Breast epithelium (tissue), 4 donors: ENCODE measurements at regions not wholly inside any gene's neighbourhood (a gene's known extent, or its start where the extent isn't known, plus 50 kb on each side); places are given as distances from the start of the nearest gene placed in this dataset.

Source experiments
- DNase-seq, 2 donors: peaks; one replicate each; pipeline ENCODE4 v3.0.0-alpha.2; 2019; ENCODE audit warnings: low spot score in 2 of 2
- H3K27ac ChIP-seq, 2 donors: fragments of 200-600 bp; sonication (generic) in 1 of 2; one replicate each; pipeline ENCODE4 v1.5.1; 2016 to 2019; ENCODE audit warnings: mild to moderate bottlenecking in 1 of 2
- H3K27me3 ChIP-seq, 2 donors: fragments of 200-600 bp; sonication (generic) in 1 of 2; one replicate each; pipeline versions ENCODE4 v1.5.1 to v1.6.0; 2017 to 2019; ENCODE audit warnings: control low read depth in 1 of 2, mild to moderate bottlenecking in 1 of 2
- H3K36me3 ChIP-seq: fragments of 200-600 bp; one replicate; pipeline ENCODE4 v1.5.1; 2019
- H3K4me1 ChIP-seq, 2 donors: fragments of 200-600 bp; sonication (generic); one replicate each; pipeline ENCODE4 v1.5.1; 2016 to 2019; ENCODE audit warnings: control low read depth in 1 of 2
- H3K4me3 ChIP-seq, 3 donors: fragments of 200-600 bp; sonication (generic); 1 replicate in 2 of 3; 2 replicates in 1 of 3; pipeline ENCODE4 v1.5.1; 2016 to 2019; ENCODE audit warnings: mild to moderate bottlenecking in 3 of 3, moderate library complexity in 2 of 3
- H3K9me3 ChIP-seq, 2 donors: fragments of 200-600 bp; sonication (generic) in 1 of 2; one replicate each; pipeline ENCODE4 v1.5.1; 2016 to 2019; ENCODE audit warnings: control low read depth in 1 of 2
- POLR2A ChIP-seq: fragments of 450-650 bp; IDR thresholded peaks from one replicate; pipeline ENCODE4 v1.6.1; 2016; ENCODE audit warnings: antibody characterized with exemption, mild to moderate bottlenecking, moderate library complexity
- POLR2AphosphoS5 ChIP-seq, 3 donors: sonication (generic); formaldehyde crosslinking; IDR thresholded peaks; one replicate each; pipeline ENCODE4 v1.6.1; 2017; ENCODE audit warnings: antibody characterized with exemption in 3 of 3
- intact Hi-C: fragments of 100-400 bp; cut with DNase I; formaldehyde crosslinking; loops from one replicate; pipeline ENCODE4 v1.15.1; 2023; ENCODE audit warnings: low total_unique reads
- TF ChIP-seq, protein P1 (sequence below), 3 donors: fragments of 450-650 bp; IDR thresholded peaks; one replicate each; pipeline ENCODE4 v1.5.1; 2016 to 2017; ENCODE audit warnings: antibody characterized with exemption in 3 of 3, mild to moderate bottlenecking in 3 of 3, moderate library complexity in 3 of 3

DNA sequence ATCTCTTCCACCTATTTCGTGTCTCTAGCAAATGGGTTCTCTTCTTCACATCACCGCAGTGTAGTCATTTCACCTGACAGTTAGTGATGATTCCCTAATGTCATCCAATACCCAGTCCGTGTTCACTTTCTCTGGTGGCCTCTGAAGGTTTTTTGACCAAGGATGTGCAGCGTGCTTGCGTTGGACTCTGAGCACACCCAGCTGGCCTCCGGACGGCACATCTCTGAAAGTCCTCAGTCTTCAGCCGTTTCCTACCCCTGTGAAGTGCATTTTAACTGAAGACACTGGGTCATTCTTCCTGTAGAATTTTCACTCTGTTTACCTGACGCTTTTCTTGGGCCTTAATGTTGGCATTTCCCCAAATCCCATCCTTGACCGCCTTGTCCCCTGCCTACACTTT lies 98.7 kb downstream of the ERMARD start:
- intact Hi-C loops, result no loop called here
- Histone ChIP-seq H3K4me1 (no peaks in the 10 kb centered on the region), H3K9me3 (no peaks in the 10 kb centered on the region), H3K4me3 (no peak overlapping the region), H3K27me3 (peaks cover 0 to 13% of the 10 kb centered on the region in 2 donors), H3K36me3 (no peaks in the 10 kb centered on the region), H3K27ac (no peak overlapping the region)
- TF ChIP-seq POLR2AphosphoS5 (IDR thresholded peaks at IDR 0.05) (no peak), POLR2A (no peak)
- TF ChIP-seq, protein P1, sequence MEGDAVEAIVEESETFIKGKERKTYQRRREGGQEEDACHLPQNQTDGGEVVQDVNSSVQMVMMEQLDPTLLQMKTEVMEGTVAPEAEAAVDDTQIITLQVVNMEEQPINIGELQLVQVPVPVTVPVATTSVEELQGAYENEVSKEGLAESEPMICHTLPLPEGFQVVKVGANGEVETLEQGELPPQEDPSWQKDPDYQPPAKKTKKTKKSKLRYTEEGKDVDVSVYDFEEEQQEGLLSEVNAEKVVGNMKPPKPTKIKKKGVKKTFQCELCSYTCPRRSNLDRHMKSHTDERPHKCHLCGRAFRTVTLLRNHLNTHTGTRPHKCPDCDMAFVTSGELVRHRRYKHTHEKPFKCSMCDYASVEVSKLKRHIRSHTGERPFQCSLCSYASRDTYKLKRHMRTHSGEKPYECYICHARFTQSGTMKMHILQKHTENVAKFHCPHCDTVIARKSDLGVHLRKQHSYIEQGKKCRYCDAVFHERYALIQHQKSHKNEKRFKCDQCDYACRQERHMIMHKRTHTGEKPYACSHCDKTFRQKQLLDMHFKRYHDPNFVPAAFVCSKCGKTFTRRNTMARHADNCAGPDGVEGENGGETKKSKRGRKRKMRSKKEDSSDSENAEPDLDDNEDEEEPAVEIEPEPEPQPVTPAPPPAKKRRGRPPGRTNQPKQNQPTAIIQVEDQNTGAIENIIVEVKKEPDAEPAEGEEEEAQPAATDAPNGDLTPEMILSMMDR (IDR thresholded peaks at IDR 0.05), result no peak
- DNase-seq, result no peak

DNA sequence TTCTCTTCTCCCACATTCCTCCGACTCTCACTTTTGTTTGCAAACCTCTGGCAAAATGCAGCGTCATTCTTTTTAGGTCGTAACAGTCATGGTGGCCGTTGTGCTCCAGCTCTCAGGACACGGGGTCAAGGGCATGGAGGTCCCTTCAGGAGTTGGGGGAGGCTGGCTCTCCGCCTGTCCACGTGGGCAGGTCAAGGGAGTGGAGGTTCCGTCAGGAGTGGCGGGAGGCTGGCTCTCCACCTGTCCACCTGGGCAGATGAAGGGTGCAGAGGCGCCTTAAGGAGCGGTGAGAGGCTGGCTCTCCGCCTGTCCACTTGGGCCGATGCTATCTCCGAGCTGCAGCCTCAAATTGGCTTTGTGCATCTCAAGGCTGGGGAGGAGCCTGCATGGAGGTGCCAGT lies 98.0 kb downstream of the ERMARD start:
- DNase-seq, result no peak
- Histone ChIP-seq H3K27ac (no peak overlapping the region), H3K9me3 (no peaks in the 10 kb centered on the region), H3K4me1 (no peaks in the 10 kb centered on the region), H3K36me3 (no peaks in the 10 kb centered on the region), H3K27me3 (peaks cover 0 to 16% of the 10 kb centered on the region in 2 donors), H3K4me3 (no peak overlapping the region)
- TF ChIP-seq POLR2A (no peak), POLR2AphosphoS5 (IDR thresholded peaks at IDR 0.05) (no peak)
- TF ChIP-seq, protein P1 (IDR thresholded peaks at IDR 0.05), result no peak
- intact Hi-C loops, result no loop called here

DNA sequence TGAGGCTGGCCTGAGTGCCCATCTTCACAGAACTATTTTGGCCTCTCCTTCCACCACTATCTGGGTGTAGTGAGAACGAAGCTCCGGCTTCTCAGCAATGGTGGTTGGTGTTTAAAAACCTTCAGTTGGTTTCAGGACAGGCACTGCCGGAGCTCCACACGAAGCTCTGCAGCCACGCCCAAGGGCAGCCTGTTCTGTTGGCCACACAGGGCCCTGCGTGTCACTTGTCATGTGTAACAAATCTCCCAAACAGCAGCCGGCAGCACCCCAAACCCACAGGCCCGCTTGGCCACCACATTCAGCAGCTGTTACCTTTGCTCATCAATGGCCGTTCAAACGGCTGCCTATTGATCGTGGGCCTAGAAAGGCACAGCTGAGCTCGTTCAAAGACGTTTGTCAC lies 97.5 kb downstream of the ERMARD start:
- no peaks in the 10 kb centered on the region for H3K36me3 ChIP-seq
- DNase-seq, result peak in 1 of 2 donors; percentile 37
- TF ChIP-seq POLR2A (no peak), POLR2AphosphoS5 (IDR thresholded peaks at IDR 0.05) (no peak)
- TF ChIP-seq, protein P1 (IDR thresholded peaks at IDR 0.05), result no peak
- H3K27ac ChIP-seq, result no peak overlapping the region
- H3K9me3 ChIP-seq, result no peaks in the 10 kb centered on the region
- intact Hi-C loops, result no loop called here
- H3K4me1 ChIP-seq, result no peaks in the 10 kb centered on the region
- H3K4me3 ChIP-seq, result no peak overlapping the region
- peaks cover 0 to 16% of the 10 kb centered on the region in 2 donors for H3K27me3 ChIP-seq

DNA sequence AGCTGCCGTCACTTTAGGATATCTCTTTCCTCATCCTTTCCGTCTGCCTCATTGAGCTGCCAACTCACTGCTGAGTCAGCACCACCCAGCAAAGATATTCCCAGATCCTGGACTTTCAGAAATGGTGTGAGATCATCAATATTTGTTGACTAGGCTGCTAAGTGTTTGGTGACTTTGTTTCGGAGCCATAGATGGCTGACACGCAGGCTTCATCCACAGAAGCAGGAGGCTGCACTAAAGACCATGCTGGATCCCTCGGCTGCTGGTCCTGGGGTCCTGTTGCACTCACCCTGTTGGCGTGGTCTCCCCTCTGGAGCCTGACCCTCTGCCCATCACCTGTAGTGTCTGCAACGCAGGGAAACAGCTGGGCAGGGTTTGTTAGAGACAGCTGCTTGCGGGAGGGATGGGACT lies 96.5 kb downstream of the ERMARD start:
- Histone ChIP-seq H3K4me3 (no peak overlapping the region), H3K27me3 (peaks cover 0 to 24% of the 10 kb centered on the region in 2 donors), H3K4me1 (no peaks in the 10 kb centered on the region), H3K9me3 (no peaks in the 10 kb centered on the region), H3K36me3 (no peaks in the 10 kb centered on the region), H3K27ac (no peak overlapping the region)
- peak in 1 of 2 donors; percentile 38 for DNase-seq
- TF ChIP-seq POLR2AphosphoS5 (IDR thresholded peaks at IDR 0.05) (no peak), POLR2A (no peak)
- TF ChIP-seq, protein P1 (IDR thresholded peaks at IDR 0.05), result no peak
- intact Hi-C loops, result no loop called here

DNA sequence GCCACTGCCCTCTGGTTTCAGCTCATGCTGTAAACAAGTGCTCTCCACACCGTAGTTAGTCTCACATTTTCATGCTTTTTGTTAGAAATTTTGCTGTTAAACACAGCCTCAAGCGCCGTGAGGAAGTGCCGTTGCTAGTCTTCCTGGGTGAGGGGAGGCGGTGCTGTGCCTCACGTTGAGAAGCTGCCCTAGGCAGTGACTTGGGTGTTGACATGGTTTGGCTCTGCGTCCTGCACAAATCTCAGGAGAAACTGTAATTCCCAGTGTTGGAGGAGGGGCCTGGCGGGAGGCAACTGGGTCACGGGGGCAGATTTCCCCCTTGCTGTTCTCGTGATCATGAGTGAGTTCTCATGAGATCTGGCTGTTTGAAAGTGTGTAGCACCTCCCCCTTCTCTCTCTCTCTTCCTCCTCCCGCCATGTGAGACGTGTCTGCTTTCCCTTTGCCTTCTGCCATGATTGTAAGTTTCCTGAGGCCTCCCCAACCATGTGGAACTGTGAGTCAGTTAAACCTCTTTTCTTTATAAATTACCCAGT lies 95.8 kb downstream of the ERMARD start:
- H3K27me3 ChIP-seq, result peaks cover 0 to 25% of the 10 kb centered on the region in 2 donors
- H3K27ac ChIP-seq, result no peak overlapping the region
- H3K4me1 ChIP-seq, result no peaks in the 10 kb centered on the region
- TF ChIP-seq POLR2AphosphoS5 (IDR thresholded peaks at IDR 0.05), result no peak
- TF ChIP-seq POLR2A, result no peak
- TF ChIP-seq, protein P1 (IDR thresholded peaks at IDR 0.05), result no peak
- H3K9me3 ChIP-seq, result no peaks in the 10 kb centered on the region
- intact Hi-C loops, result no loop called here
- no peaks in the 10 kb centered on the region for H3K36me3 ChIP-seq
- no peak overlapping the region for H3K4me3 ChIP-seq
- DNase-seq, result peak in 1 of 2 donors; percentile 22
